Natural killer cell (primary cell): ENCODE measurements at regions not wholly inside any gene's neighbourhood (a gene's known extent, or its start where the extent isn't known, plus 50 kb on each side); places are given as distances from the start of the nearest gene placed in this dataset.

Experiments
- ATAC-seq, 3 donors: fragments of 150-1000 bp in 2 of 3; fragments of 200-7000 bp in 1 of 3; cut with Tn5 transposase; 1 replicate in 1 of 3; 2 replicates in 2 of 3; pipeline ENCODE4 v1.10.0; 2021; ENCODE audit warnings: mild to moderate bottlenecking in 2 of 3, moderate library complexity in 2 of 3
- DNase-seq, 2 donors: peaks; one replicate each; pipeline versions ENCODE4 v3.0.0 to v3.0.0-alpha.2; 2013 to 2021; ENCODE audit warnings: mixed read lengths in 1 of 2
- H3K27ac ChIP-seq: one replicate; pipeline ENCODE4 v1.5.1; 2013; ENCODE audit warnings: mild to moderate bottlenecking, low read length
- H3K27me3 ChIP-seq: one replicate; pipeline ENCODE4 v1.6.1; 2013; ENCODE audit warnings: low read length; ENCODE audit not compliant: control insufficient read depth, insufficient read depth
- H3K36me3 ChIP-seq: one replicate; pipeline ENCODE4 v1.6.1; 2013; ENCODE audit warnings: low read length; ENCODE audit not compliant: control insufficient read depth, insufficient read depth
- H3K4me1 ChIP-seq: one replicate; pipeline ENCODE4 v1.6.1; 2013; ENCODE audit warnings: low read length; ENCODE audit not compliant: control insufficient read depth, insufficient read depth
- H3K4me3 ChIP-seq: one replicate; pipeline ENCODE4 v1.5.1; 2013; ENCODE audit warnings: low read length
- H3K9me3 ChIP-seq: one replicate; pipeline ENCODE4 v1.6.1; 2013; ENCODE audit warnings: low read length; ENCODE audit not compliant: control insufficient read depth, insufficient read depth
- H3K27ac Mint-ChIP-seq, 2 donors: one replicate each; pipeline ENCODE4 v1.8.0; 2022; ENCODE audit warnings: mild to moderate bottlenecking in 2 of 2, mixed read lengths in 2 of 2, moderate library complexity in 1 of 2
- H3K27me3 Mint-ChIP-seq, 2 donors: one replicate each; pipeline ENCODE4 v1.8.0; 2022; ENCODE audit warnings: low read depth in 2 of 2, mixed read lengths in 2 of 2
- H3K36me3 Mint-ChIP-seq: one replicate; pipeline ENCODE4 v1.8.0; 2022; ENCODE audit warnings: mixed read lengths
- H3K4me1 Mint-ChIP-seq, 2 donors: one replicate each; pipeline ENCODE4 v1.8.0; 2022; ENCODE audit warnings: mixed read lengths in 2 of 2
- H3K4me3 Mint-ChIP-seq: one replicate; pipeline ENCODE4 v1.8.0; 2022; ENCODE audit warnings: mild to moderate bottlenecking, moderate library complexity, mixed read lengths
- H3K9me3 Mint-ChIP-seq, 2 donors: one replicate each; pipeline ENCODE4 v1.8.0; 2022; ENCODE audit warnings: mixed read lengths in 2 of 2
- WGBS: methylation state at CpG from one replicate; pipeline ENCODE4 v1.1.7; 2013; ENCODE audit warnings: missing lambda C conversion rate; ENCODE audit not compliant: insufficient coverage; 5-methylcytosine and 5-hydroxymethylcytosine counted together
- intact Hi-C: fragments of 100-400 bp; cut with micrococcal nuclease; formaldehyde crosslinking; loops from one replicate; pipeline ENCODE4 v1.14.2; 2022
- TF ChIP-seq, protein P1 (sequence below): fragments of 200-600 bp; IDR thresholded peaks from one replicate; pipeline ENCODE4 v1.8.0; 2022; ENCODE audit warnings: antibody characterized with exemption

DNA sequence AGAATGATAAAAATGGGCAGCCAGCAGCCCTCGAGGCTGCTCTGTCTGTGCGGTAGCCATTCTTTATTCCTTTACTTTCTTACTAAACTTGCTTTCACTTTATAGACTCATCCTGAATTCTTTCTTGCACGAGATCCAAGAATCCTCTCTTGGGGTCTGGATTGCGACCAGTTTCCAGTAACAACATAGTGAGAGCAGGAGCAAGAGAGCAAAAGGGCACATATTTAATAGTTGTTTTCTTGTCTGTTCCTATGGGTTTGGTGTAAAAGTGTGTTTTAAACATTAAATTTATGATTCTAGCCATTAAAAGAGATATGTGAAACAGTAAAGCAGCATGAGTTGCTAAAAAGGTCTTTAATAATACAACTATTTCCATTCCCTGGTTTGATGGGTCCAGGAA, 78.8 kb upstream of the OPRM1 start:
- Histone ChIP-seq H3K9me3 (no peaks in the 10 kb centered on the region), H3K27ac (no peak overlapping the region), H3K36me3 (no peaks in the 10 kb centered on the region), H3K4me3 (no peak overlapping the region), H3K4me1 (peaks cover 2% of the 10 kb centered on the region), H3K27me3 (no peaks in the 10 kb centered on the region)
- no peaks in the 10 kb centered on the region for H3K27me3 Mint-ChIP-seq
- no peak for ATAC-seq
- intact Hi-C loops: no loop called here
- TF ChIP-seq, protein P1, sequence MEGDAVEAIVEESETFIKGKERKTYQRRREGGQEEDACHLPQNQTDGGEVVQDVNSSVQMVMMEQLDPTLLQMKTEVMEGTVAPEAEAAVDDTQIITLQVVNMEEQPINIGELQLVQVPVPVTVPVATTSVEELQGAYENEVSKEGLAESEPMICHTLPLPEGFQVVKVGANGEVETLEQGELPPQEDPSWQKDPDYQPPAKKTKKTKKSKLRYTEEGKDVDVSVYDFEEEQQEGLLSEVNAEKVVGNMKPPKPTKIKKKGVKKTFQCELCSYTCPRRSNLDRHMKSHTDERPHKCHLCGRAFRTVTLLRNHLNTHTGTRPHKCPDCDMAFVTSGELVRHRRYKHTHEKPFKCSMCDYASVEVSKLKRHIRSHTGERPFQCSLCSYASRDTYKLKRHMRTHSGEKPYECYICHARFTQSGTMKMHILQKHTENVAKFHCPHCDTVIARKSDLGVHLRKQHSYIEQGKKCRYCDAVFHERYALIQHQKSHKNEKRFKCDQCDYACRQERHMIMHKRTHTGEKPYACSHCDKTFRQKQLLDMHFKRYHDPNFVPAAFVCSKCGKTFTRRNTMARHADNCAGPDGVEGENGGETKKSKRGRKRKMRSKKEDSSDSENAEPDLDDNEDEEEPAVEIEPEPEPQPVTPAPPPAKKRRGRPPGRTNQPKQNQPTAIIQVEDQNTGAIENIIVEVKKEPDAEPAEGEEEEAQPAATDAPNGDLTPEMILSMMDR: no peak
- H3K4me3 Mint-ChIP-seq: no peak overlapping the region
- H3K9me3 Mint-ChIP-seq: peaks cover 3 to 8% of the 10 kb centered on the region in 2 donors
- no peak overlapping the region for H3K27ac Mint-ChIP-seq
- H3K36me3 Mint-ChIP-seq: no peaks in the 10 kb centered on the region
- DNase-seq: no peak
- no peaks in the 10 kb centered on the region for H3K4me1 Mint-ChIP-seq
- WGBS: 86% methylated on average over 4 of the region's 4 CpGs

DNA sequence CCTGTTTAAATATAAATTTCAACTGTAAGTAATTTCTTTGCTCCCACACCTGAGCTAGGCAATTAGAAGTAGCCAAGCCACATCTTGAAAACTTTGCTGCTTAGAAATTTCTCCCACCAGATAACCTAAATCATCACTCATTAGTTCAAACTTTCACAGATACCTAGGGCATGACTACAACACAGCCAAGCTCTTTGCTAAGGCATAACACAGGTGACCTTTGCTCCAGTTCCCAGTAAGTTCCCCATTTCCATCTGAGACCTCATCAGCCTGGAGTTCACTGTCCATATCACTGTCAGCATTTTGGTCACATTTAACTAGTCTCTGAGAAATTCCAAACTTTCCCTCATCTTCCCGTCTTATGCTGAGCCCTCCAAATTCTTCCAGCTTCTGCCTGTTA, 79.8 kb upstream of the OPRM1 start:
- no peak for ATAC-seq
- Mint-ChIP-seq H3K27me3 (no peaks in the 10 kb centered on the region), H3K27ac (no peak overlapping the region), H3K4me1 (no peaks in the 10 kb centered on the region), H3K36me3 (no peaks in the 10 kb centered on the region), H3K9me3 (peaks cover 6 to 8% of the 10 kb centered on the region in 2 donors), H3K4me3 (no peak overlapping the region)
- TF ChIP-seq, protein P1: no peak
- no peaks in the 10 kb centered on the region for H3K36me3 ChIP-seq
- no peak for DNase-seq
- no peaks in the 10 kb centered on the region for H3K27me3 ChIP-seq
- H3K9me3 ChIP-seq: no peaks in the 10 kb centered on the region
- H3K4me3 ChIP-seq: no peak overlapping the region
- peaks cover 2% of the 10 kb centered on the region for H3K4me1 ChIP-seq
- WGBS: 78% methylated on average over 1 of the region's 1 CpG
- intact Hi-C loops: no loop called here
- H3K27ac ChIP-seq: no peak overlapping the region

DNA sequence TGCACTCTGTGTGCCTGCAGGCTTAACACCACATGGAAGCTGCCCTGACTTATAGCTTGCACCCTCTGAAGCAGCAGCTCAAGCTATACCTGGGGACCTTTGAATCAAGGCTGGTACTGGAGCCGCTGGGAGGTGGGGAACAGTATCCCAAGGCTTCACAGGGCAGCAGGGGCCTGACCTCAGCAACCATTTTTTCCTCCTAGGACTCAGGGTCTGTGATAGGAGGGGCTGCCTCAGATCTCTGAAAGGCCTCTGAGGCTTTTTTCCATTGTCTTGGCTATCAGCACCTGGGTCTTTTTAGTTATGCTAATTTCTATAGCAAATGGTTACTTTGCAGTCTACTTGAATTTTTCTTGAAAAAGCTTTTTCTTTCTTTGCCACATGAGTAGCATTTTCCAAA, 80.2 kb upstream of the OPRM1 start:
- no peaks in the 10 kb centered on the region for H3K27me3 Mint-ChIP-seq
- H3K36me3 ChIP-seq: no peaks in the 10 kb centered on the region
- intact Hi-C loops: no loop called here
- TF ChIP-seq, protein P1: no peak
- peaks cover 2% of the 10 kb centered on the region for H3K4me1 ChIP-seq
- no peak overlapping the region for H3K27ac Mint-ChIP-seq
- no peak overlapping the region for H3K27ac ChIP-seq
- WGBS: 71% methylated on average over 1 of the region's 1 CpG
- no peaks in the 10 kb centered on the region for H3K9me3 ChIP-seq
- H3K27me3 ChIP-seq: no peaks in the 10 kb centered on the region
- no peak overlapping the region for H3K4me3 ChIP-seq
- peaks cover 6 to 8% of the 10 kb centered on the region in 2 donors for H3K9me3 Mint-ChIP-seq
- ATAC-seq: no peak
- DNase-seq: no peak
- H3K36me3 Mint-ChIP-seq: no peaks in the 10 kb centered on the region
- H3K4me1 Mint-ChIP-seq: no peaks in the 10 kb centered on the region
- H3K4me3 Mint-ChIP-seq: no peak overlapping the region

GRCh38 chr6:153957394-153957793, 81.6 kb upstream of the OPRM1 start:
- Histone ChIP-seq H3K27ac (no peak overlapping the region), H3K9me3 (no peaks in the 10 kb centered on the region), H3K4me3 (no peak overlapping the region), H3K4me1 (peaks cover 2% of the 10 kb centered on the region), H3K36me3 (no peaks in the 10 kb centered on the region), H3K27me3 (no peaks in the 10 kb centered on the region)
- H3K36me3 Mint-ChIP-seq: no peaks in the 10 kb centered on the region
- intact Hi-C loops: no loop called here
- no peak overlapping the region for H3K27ac Mint-ChIP-seq
- H3K4me3 Mint-ChIP-seq: no peak overlapping the region
- ATAC-seq: no peak
- H3K4me1 Mint-ChIP-seq: no peaks in the 10 kb centered on the region
- WGBS: 69% methylated on average over 4 of the region's 4 CpGs
- DNase-seq: no peak
- H3K9me3 Mint-ChIP-seq: peaks cover 4 to 6% of the 10 kb centered on the region in 2 donors
- TF ChIP-seq, protein P1: no peak
- H3K27me3 Mint-ChIP-seq: no peaks in the 10 kb centered on the region
